Tibial nerve (tissue), 3 donors: ENCODE measurements at regions not wholly inside any gene's neighbourhood (a gene's known extent, or its start where the extent isn't known, plus 50 kb on each side); places are given as distances from the start of the nearest gene placed in this dataset.

ENCODE experiments used
- CTCF ChIP-seq, 5 experiments: fragments of 200-600 bp in 3 of 5; fragments of 450-650 bp in 2 of 5; sonication (generic) in 3 of 5; IDR thresholded peaks; one replicate each; pipeline ENCODE4 v1.5.1; 2016 to 2019; ENCODE audit warnings: antibody characterized with exemption in 5 of 5, mild to moderate bottlenecking in 3 of 5, moderate library complexity in 2 of 5
- POLR2A ChIP-seq, 2 donors: fragments of 450-650 bp; IDR thresholded peaks; one replicate each; pipeline ENCODE4 v1.6.1; 2017; ENCODE audit warnings: antibody characterized with exemption in 2 of 2, mild to moderate bottlenecking in 2 of 2, moderate library complexity in 2 of 2

GRCh38 chr16:66006485-66006884 is 360.0 kb upstream of the CDH5 start:
- TF ChIP-seq POLR2A (IDR thresholded peaks at IDR 0.05): no peak
- TF ChIP-seq CTCF (IDR thresholded peaks at IDR 0.05): no peak
